Activated naive CD8-positive, alpha-beta T cell treated with anti-CD3 and anti-CD28 coated beads, Interleukin-2, amount 50 U/mL, for 24 hours (primary cell): ENCODE measurements at regions not wholly inside any gene's neighbourhood (a gene's known extent, or its start where the extent isn't known, plus 50 kb on each side); places are given as distances from the start of the nearest gene placed in this dataset.

Experiments
- ATAC-seq: fragments of 150-1000 bp; cut with Tn5 transposase; one replicate; pipeline ENCODE4 v1.10.0; 2021
- DNase-seq: peaks from one replicate; pipeline ENCODE4 v3.0.0; 2021
- H3K27ac Mint-ChIP-seq: one replicate; pipeline ENCODE4 v1.8.0; 2021; ENCODE audit warnings: mild to moderate bottlenecking, mixed read lengths
- H3K27me3 Mint-ChIP-seq: one replicate; pipeline ENCODE4 v1.8.0; 2021; ENCODE audit warnings: mixed read lengths
- H3K36me3 Mint-ChIP-seq: one replicate; pipeline ENCODE4 v1.8.0; 2021; ENCODE audit warnings: low read depth, mixed read lengths
- H3K4me1 Mint-ChIP-seq: one replicate; pipeline ENCODE4 v1.8.0; 2021; ENCODE audit warnings: mixed read lengths
- H3K4me3 Mint-ChIP-seq: one replicate; pipeline ENCODE4 v1.8.0; 2021; ENCODE audit warnings: mild to moderate bottlenecking, moderate library complexity, mixed read lengths
- H3K9me3 Mint-ChIP-seq: one replicate; pipeline ENCODE4 v1.8.0; 2021; ENCODE audit warnings: mixed read lengths

DNA sequence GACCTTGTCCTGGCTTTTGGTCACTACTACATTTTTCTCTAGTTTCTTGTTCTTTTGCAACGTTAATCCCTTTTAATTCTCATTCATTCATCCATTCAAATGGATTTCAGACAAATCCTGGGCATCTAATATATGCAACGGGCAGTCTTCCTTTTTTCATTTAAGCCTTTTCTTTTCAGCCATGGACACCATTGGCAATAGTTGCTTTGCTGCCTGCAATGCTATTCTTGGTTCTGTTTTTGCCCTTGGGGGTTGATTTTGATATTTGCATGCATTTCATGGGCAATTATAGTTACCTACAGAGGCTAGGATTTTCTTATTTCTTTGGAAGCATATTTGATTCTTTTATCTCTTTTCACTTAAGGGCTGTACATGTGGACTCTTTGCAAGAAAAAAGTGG, 180.5 kb upstream of the ARX start:
- Mint-ChIP-seq H3K4me3 (no peak overlapping the region), H3K27ac (no peak overlapping the region), H3K36me3 (no peaks in the 10 kb centered on the region), H3K9me3 (no peaks in the 10 kb centered on the region), H3K27me3 (no peaks in the 10 kb centered on the region), H3K4me1 (no peaks in the 10 kb centered on the region)
- no peak for DNase-seq
- ATAC-seq, result no peak

GRCh38 chrX:25191403-25191802, 175.6 kb upstream of the ARX start:
- DNase-seq, result no peak
- Mint-ChIP-seq H3K4me3 (no peak overlapping the region), H3K36me3 (no peaks in the 10 kb centered on the region), H3K4me1 (no peaks in the 10 kb centered on the region), H3K27ac (no peak overlapping the region), H3K27me3 (no peaks in the 10 kb centered on the region), H3K9me3 (peaks cover 9% of the 10 kb centered on the region)
- no peak for ATAC-seq

DNA sequence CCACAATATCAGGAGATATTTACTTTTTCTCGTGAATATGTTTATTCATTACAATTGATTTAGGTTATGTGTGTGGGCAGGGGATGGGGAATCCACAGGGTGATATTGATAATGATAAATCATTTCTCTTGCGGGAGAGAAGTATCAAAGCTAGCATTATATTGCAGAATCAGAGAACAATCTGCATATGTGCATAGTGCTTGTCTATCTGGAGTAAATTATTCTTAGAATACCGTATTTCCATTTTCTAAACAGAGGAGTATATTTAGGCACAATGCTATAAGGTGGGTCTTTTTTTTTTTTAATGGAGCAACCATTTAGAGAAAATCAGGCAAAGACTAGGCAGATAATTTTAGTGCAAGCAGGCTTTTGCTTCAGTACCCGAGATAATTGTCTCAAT, 166.0 kb upstream of the ARX start:
- no peaks in the 10 kb centered on the region for H3K27me3 Mint-ChIP-seq
- no peaks in the 10 kb centered on the region for H3K4me1 Mint-ChIP-seq
- no peak overlapping the region for H3K4me3 Mint-ChIP-seq
- H3K9me3 Mint-ChIP-seq, result no peaks in the 10 kb centered on the region
- no peak for DNase-seq
- no peak for ATAC-seq
- no peaks in the 10 kb centered on the region for H3K36me3 Mint-ChIP-seq
- H3K27ac Mint-ChIP-seq, result no peak overlapping the region

- no peaks in the 10 kb centered on the region for H3K36me3 Mint-ChIP-seq
- no peak overlapping the region for H3K4me3 Mint-ChIP-seq
Measured at GRCh38 chrX:25180242-25180641, 164.5 kb upstream of the ARX start.

GRCh38 chrX:25178555-25178954, 162.8 kb upstream of the ARX start:
- Mint-ChIP-seq H3K9me3 (no peaks in the 10 kb centered on the region), H3K4me1 (no peaks in the 10 kb centered on the region), H3K27ac (no peak overlapping the region), H3K4me3 (no peak overlapping the region), H3K36me3 (no peaks in the 10 kb centered on the region), H3K27me3 (no peaks in the 10 kb centered on the region)
- DNase-seq, result no peak
- ATAC-seq, result no peak

More at GRCh38 chrX:25180242-25180641, 164.5 kb upstream of the ARX start:
- Mint-ChIP-seq H3K27me3 (no peaks in the 10 kb centered on the region), H3K9me3 (no peaks in the 10 kb centered on the region), H3K4me1 (no peaks in the 10 kb centered on the region), H3K27ac (no peak overlapping the region)
- ATAC-seq (no peak), DNase-seq (no peak)

DNA sequence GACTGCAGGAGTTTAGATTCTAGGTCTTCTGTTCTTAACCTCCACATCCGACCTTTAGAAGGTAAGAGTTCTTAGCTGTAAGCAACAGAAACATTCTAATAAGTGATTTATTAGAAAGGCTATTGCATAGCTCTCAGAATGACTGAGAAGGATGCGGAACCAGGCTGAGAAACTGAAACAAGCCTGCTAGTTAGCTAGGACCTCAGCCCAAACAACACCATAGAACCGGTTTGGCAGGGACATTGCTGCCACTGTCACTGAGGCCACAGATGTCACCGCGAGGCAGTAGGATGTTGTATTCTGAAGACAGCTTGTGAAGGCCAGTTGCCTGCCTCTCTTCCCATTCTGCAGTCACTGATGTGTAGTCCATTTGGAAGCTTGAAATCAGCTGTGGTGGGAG, 160.0 kb upstream of the ARX start:
- Mint-ChIP-seq H3K36me3 (no peaks in the 10 kb centered on the region), H3K27me3 (no peaks in the 10 kb centered on the region), H3K4me1 (no peaks in the 10 kb centered on the region), H3K4me3 (no peak overlapping the region), H3K27ac (no peak overlapping the region), H3K9me3 (no peaks in the 10 kb centered on the region)
- no peak for ATAC-seq
- no peak for DNase-seq

DNA sequence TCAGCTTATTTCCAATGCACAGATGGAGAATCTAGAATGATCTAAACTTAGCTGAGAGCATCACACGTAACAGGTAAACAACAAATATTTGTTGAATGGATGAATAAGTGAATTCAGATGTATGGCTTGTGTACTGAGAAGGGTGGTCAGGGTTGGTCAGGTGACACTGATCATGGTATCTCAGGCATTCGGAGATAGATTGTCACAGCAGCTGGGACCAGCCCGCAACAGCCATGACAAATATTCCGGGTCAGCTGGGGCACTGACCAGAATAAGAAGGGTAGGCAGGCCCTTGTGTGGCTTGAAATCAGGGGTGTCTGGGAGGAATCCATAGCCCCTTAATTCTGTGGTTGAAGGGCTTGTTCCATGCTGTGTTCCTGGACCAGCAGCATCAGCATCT, 159.4 kb upstream of the ARX start:
- DNase-seq (no peak), ATAC-seq (no peak)
- no peak overlapping the region for H3K27ac Mint-ChIP-seq
- H3K4me1 Mint-ChIP-seq, result no peaks in the 10 kb centered on the region
- no peaks in the 10 kb centered on the region for H3K27me3 Mint-ChIP-seq
- no peak overlapping the region for H3K4me3 Mint-ChIP-seq
- H3K9me3 Mint-ChIP-seq, result no peaks in the 10 kb centered on the region
- no peaks in the 10 kb centered on the region for H3K36me3 Mint-ChIP-seq

DNA sequence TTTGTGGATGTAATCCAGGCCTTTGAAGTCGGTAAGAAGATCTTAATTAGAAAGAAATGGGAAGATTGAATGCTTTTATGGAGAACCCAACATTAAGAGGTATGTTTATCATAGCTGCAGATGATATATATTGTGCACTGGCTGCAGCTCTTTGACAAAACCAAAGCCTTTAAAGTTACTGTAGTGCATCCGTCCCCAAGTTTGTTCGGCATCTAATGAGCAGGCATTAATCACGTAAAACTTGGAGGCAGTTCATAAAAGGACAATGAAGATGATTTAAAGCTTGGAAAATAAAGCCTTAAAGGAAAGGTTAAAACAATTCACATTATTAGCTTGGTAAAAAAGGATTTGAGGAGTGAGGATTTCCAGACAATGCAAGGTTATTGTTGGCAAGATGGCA, 150.8 kb upstream of the ARX start:
- DNase-seq, result no peak
- Mint-ChIP-seq H3K4me3 (no peak overlapping the region), H3K9me3 (no peaks in the 10 kb centered on the region), H3K36me3 (no peaks in the 10 kb centered on the region), H3K27me3 (peaks cover 6% of the 10 kb centered on the region), H3K27ac (no peak overlapping the region), H3K4me1 (no peaks in the 10 kb centered on the region)
- no peak for ATAC-seq

- Mint-ChIP-seq H3K27ac (no peak overlapping the region), H3K9me3 (no peaks in the 10 kb centered on the region), H3K4me3 (no peak overlapping the region), H3K36me3 (no peaks in the 10 kb centered on the region), H3K27me3 (peaks cover 6% of the 10 kb centered on the region), H3K4me1 (no peaks in the 10 kb centered on the region)
- ATAC-seq (no peak), DNase-seq (no peak)
Measured at GRCh38 chrX:25166145-25166544, 150.4 kb upstream of the ARX start.

GRCh38 chrX:25158635-25159034, 142.9 kb upstream of the ARX start:
- ATAC-seq, result no peak

GRCh38 chrX:25156832-25157231, 141.1 kb upstream of the ARX start:
- Mint-ChIP-seq H3K4me1 (no peaks in the 10 kb centered on the region), H3K27ac (no peak overlapping the region), H3K36me3 (no peaks in the 10 kb centered on the region), H3K4me3 (no peak overlapping the region), H3K27me3 (no peaks in the 10 kb centered on the region), H3K9me3 (no peaks in the 10 kb centered on the region)
- DNase-seq (no peak), ATAC-seq (no peak)

More at GRCh38 chrX:25158635-25159034, 142.9 kb upstream of the ARX start:
- Mint-ChIP-seq H3K9me3 (no peaks in the 10 kb centered on the region), H3K27ac (no peak overlapping the region), H3K4me3 (no peak overlapping the region), H3K4me1 (no peaks in the 10 kb centered on the region), H3K36me3 (no peaks in the 10 kb centered on the region), H3K27me3 (peaks cover 2% of the 10 kb centered on the region)
- DNase-seq, result no peak

- Mint-ChIP-seq H3K36me3 (no peaks in the 10 kb centered on the region), H3K4me3 (no peak overlapping the region), H3K27ac (no peak overlapping the region), H3K4me1 (no peaks in the 10 kb centered on the region), H3K9me3 (no peaks in the 10 kb centered on the region), H3K27me3 (no peaks in the 10 kb centered on the region)
- no peak for DNase-seq
- no peak for ATAC-seq
Measured at GRCh38 chrX:25156323-25156722, 140.6 kb upstream of the ARX start.

GRCh38 chrX:25154168-25154567, 138.4 kb upstream of the ARX start:
- H3K36me3 Mint-ChIP-seq, result no peaks in the 10 kb centered on the region
- H3K4me1 Mint-ChIP-seq, result no peaks in the 10 kb centered on the region
- ATAC-seq (no peak), DNase-seq (no peak)
- no peak overlapping the region for H3K27ac Mint-ChIP-seq
- no peak overlapping the region for H3K4me3 Mint-ChIP-seq
- H3K27me3 Mint-ChIP-seq, result no peaks in the 10 kb centered on the region
- H3K9me3 Mint-ChIP-seq, result no peaks in the 10 kb centered on the region

DNA sequence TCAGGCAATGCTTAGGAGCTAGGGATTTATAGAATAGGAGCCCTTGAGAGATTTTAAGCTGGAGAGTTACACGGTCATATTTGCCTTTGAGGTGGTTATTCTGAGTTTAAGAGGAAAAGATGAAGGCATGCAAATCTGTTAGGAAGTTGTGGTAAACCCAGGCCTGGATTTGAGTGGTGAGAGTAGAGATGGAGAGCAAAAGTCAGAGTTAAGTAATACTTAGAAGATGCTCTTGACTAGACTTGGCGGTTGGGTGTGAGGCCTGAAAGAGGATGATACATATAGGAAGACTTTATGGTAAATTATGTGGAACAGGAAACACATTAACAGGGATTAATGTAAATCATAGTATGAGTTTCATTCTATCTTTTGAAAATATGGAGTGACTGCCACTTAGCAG, 136.0 kb upstream of the ARX start:
- Mint-ChIP-seq H3K27me3 (peaks cover 3% of the 10 kb centered on the region), H3K9me3 (no peaks in the 10 kb centered on the region), H3K27ac (no peak overlapping the region), H3K4me3 (no peak overlapping the region), H3K36me3 (no peaks in the 10 kb centered on the region), H3K4me1 (no peaks in the 10 kb centered on the region)
- DNase-seq, result no peak
- ATAC-seq, result no peak

- Mint-ChIP-seq H3K9me3 (no peaks in the 10 kb centered on the region), H3K27ac (no peak overlapping the region), H3K27me3 (peaks cover 10% of the 10 kb centered on the region), H3K36me3 (no peaks in the 10 kb centered on the region), H3K4me1 (no peaks in the 10 kb centered on the region), H3K4me3 (no peak overlapping the region)
- no peak for ATAC-seq
- DNase-seq, result peak; percentile 23
Measured at GRCh38 chrX:25144043-25144940, 128.5 kb upstream of the ARX start.

- ATAC-seq (no peak), DNase-seq (no peak)
- H3K36me3 Mint-ChIP-seq, result no peaks in the 10 kb centered on the region
- H3K4me1 Mint-ChIP-seq, result no peaks in the 10 kb centered on the region
- no peak overlapping the region for H3K27ac Mint-ChIP-seq
- H3K4me3 Mint-ChIP-seq, result no peak overlapping the region
- peaks cover 10% of the 10 kb centered on the region for H3K27me3 Mint-ChIP-seq
- no peaks in the 10 kb centered on the region for H3K9me3 Mint-ChIP-seq
Measured at GRCh38 chrX:25143596-25143995, 127.8 kb upstream of the ARX start.
